OCI-LY3 (cell line): ENCODE measurements at regions not wholly inside any gene's neighbourhood (a gene's known extent, or its start where the extent isn't known, plus 50 kb on each side); places are given as distances from the start of the nearest gene placed in this dataset.

Experiments
- H2AFZ ChIP-seq: fragments of 200-600, 300-600 bp; shearing (Covaris generic); 2 replicates; pipeline ENCODE4 v1.6.0; 2014; ENCODE audit warnings: antibody characterized with exemption, low read depth, low read length
- H3K27ac ChIP-seq: fragments of 200-600, 300-600 bp; sonication (generic); 2 replicates; pipeline ENCODE4 v1.5.1; 2014; ENCODE audit warnings: mild to moderate bottlenecking, low read length, moderate library complexity, mixed read lengths
- H3K27me3 ChIP-seq: fragments of 200-600, 300-600 bp; sonication (generic); 2 replicates; pipeline ENCODE4 v1.6.1; 2014; ENCODE audit warnings: low read depth, low read length, mixed read lengths
- H3K36me3 ChIP-seq: fragments of 200-600, 300-600 bp; sonication (generic); replicated peaks from 2 replicates; pipeline ENCODE3; 2014; ENCODE audit warnings: low read depth, low read length, mixed read lengths
- H3K4me1 ChIP-seq: fragments of 300-600, 200-600 bp; sonication (generic); 2 replicates; pipeline ENCODE4 v1.6.1; 2014; ENCODE audit warnings: low read length, mixed read lengths
- H3K4me2 ChIP-seq: fragments of 200-600, 300-600 bp; sonication (generic); 2 replicates; pipeline ENCODE4 v1.6.1; 2014; ENCODE audit warnings: low read length, mixed read lengths
- H3K4me3 ChIP-seq: fragments of 300-600, 200-600 bp; sonication (generic); 2 replicates; pipeline ENCODE4 v1.5.1; 2014; ENCODE audit warnings: antibody characterized with exemption, mild to moderate bottlenecking, low read length, moderate library complexity
- H3K79me2 ChIP-seq: fragments of 300-600, 200-600 bp; shearing (Covaris generic); 2 replicates; pipeline ENCODE4 v1.6.1; 2014; ENCODE audit warnings: mild to moderate bottlenecking, low read length, mixed read lengths
- H3K9ac ChIP-seq: fragments of 300-600, 200-600 bp; shearing (Covaris generic); 2 replicates; pipeline ENCODE4 v1.6.0; 2014; ENCODE audit warnings: mild to moderate bottlenecking, low read length, moderate library complexity
- H3K9me3 ChIP-seq: fragments of 200-600, 300-600 bp; shearing (Covaris generic); 2 replicates; pipeline ENCODE4 v1.6.1; 2014; ENCODE audit warnings: low read length, mixed read lengths; ENCODE audit not compliant: insufficient read depth
- H4K20me1 ChIP-seq: fragments of 200-600, 300-600 bp; sonication (generic); 2 replicates; pipeline ENCODE4 v1.6.1; 2016; ENCODE audit warnings: low read length, mixed read lengths; ENCODE audit not compliant: insufficient read depth
- CTCF ChIP-seq: fragments of 200-600, 300-600 bp; sonication (generic); IDR thresholded peaks from 2 replicates; pipeline ENCODE4 v1.5.1; 2014; ENCODE audit warnings: antibody characterized with exemption, low read length, low read depth
- EZH2phosphoT487 ChIP-seq: fragments of 200-600 bp; shearing (Covaris generic); IDR thresholded peaks from 2 replicates; pipeline ENCODE4 v1.6.1; 2018; ENCODE audit warnings: antibody characterized with exemption, mixed run types, low read depth

- TF ChIP-seq EZH2phosphoT487 = no peak
- no peak for TF ChIP-seq CTCF
- no peaks in the 10 kb centered on the region for H3K9me3 ChIP-seq
- no peak overlapping the region for H3K4me2 ChIP-seq
- H3K27ac ChIP-seq = no peak overlapping the region
- H3K4me1 ChIP-seq = peaks cover 5% of the 10 kb centered on the region
- H2AFZ ChIP-seq = no peak overlapping the region
- H3K79me2 ChIP-seq = no peaks in the 10 kb centered on the region
- no peak overlapping the region for H3K4me3 ChIP-seq
- no peaks in the 10 kb centered on the region for H4K20me1 ChIP-seq
- no peaks in the 10 kb centered on the region for H3K27me3 ChIP-seq
- H3K36me3 ChIP-seq = no peaks in the 10 kb centered on the region
- H3K9ac ChIP-seq = no peak overlapping the region
Observed at GRCh38 chr3:6785726-6786125, 75.2 kb upstream of the GRM7 start.

GRCh38 chr3:6791161-6791560 is 69.8 kb upstream of the GRM7 start:
- Histone ChIP-seq H3K4me3 (no peak overlapping the region), H3K27ac (no peak overlapping the region), H3K27me3 (no peaks in the 10 kb centered on the region), H3K4me2 (no peak overlapping the region), H2AFZ (no peak overlapping the region), H3K9me3 (no peaks in the 10 kb centered on the region), H3K9ac (no peak overlapping the region), H3K79me2 (no peaks in the 10 kb centered on the region), H3K36me3 (no peaks in the 10 kb centered on the region), H4K20me1 (no peaks in the 10 kb centered on the region), H3K4me1 (peaks cover 5% of the 10 kb centered on the region)
- no peak for TF ChIP-seq EZH2phosphoT487
- peak; percentile 13; the same call in 1 of the 2 replicates for TF ChIP-seq CTCF

GRCh38 chr3:6799264-6799915 is 61.5 kb upstream of the GRM7 start:
- peak overlapping the region; percentile 49 for H3K4me3 ChIP-seq
- peaks cover 10% of the 10 kb centered on the region for H3K4me1 ChIP-seq
- no peak overlapping the region for H3K27ac ChIP-seq
- no peaks in the 10 kb centered on the region for H3K79me2 ChIP-seq
- H3K4me2 ChIP-seq = peak overlapping the region; percentile 75
- H3K9ac ChIP-seq = peak overlapping the region; percentile 42; the same call in 1 of the 2 replicates
- peak; percentile 85 for TF ChIP-seq CTCF
- no peak for TF ChIP-seq EZH2phosphoT487
- no peaks in the 10 kb centered on the region for H3K27me3 ChIP-seq
- peak overlapping the region; percentile 88 for H2AFZ ChIP-seq
- H3K36me3 ChIP-seq = no peaks in the 10 kb centered on the region
- no peaks in the 10 kb centered on the region for H3K9me3 ChIP-seq
- no peaks in the 10 kb centered on the region for H4K20me1 ChIP-seq

- Histone ChIP-seq H3K4me3 (no peak overlapping the region), H3K36me3 (no peaks in the 10 kb centered on the region), H4K20me1 (no peaks in the 10 kb centered on the region), H3K27me3 (no peaks in the 10 kb centered on the region), H3K4me2 (no peak overlapping the region), H3K9ac (no peak overlapping the region), H3K79me2 (no peaks in the 10 kb centered on the region), H3K4me1 (peaks cover 9% of the 10 kb centered on the region), H3K9me3 (no peaks in the 10 kb centered on the region), H3K27ac (no peak overlapping the region), H2AFZ (no peak overlapping the region)
- no peak for TF ChIP-seq CTCF
- TF ChIP-seq EZH2phosphoT487 = no peak
Observed at GRCh38 chr3:6803619-6804018, 57.3 kb upstream of the GRM7 start.
